MM.1S (cell line): ENCODE measurements at regions not wholly inside any gene's neighbourhood (a gene's known extent, or its start where the extent isn't known, plus 50 kb on each side); places are given as distances from the start of the nearest gene placed in this dataset.
A peak's percentile ranks its signal among the peaks of the same experiment; 100 is the strongest.

Experiments
- DNase-seq: peaks from one replicate; pipeline ENCODE4 v3.0.0-alpha.2; 2015
- H2AFZ ChIP-seq: fragments of 300-600 bp; sonication (generic); 2 replicates; pipeline ENCODE4 v1.6.0; 2016; ENCODE audit warnings: antibody characterized with exemption, low read length
- H3F3A ChIP-seq: fragments of 300-600 bp; sonication (generic); 2 replicates; pipeline ENCODE4 v1.6.1; 2016; ENCODE audit warnings: mild to moderate bottlenecking, antibody characterized with exemption, low read length, moderate library complexity, mixed read lengths; ENCODE audit not compliant: insufficient read depth
- H3K27ac ChIP-seq: fragments of 300-600 bp; sonication (generic); 2 replicates; pipeline ENCODE4 v1.5.1; 2016; ENCODE audit warnings: mild to moderate bottlenecking, low read length
- H3K27me3 ChIP-seq: fragments of 300-600 bp; sonication (generic); replicated peaks from 2 replicates; pipeline ENCODE4 v1.6.0; 2016; ENCODE audit warnings: low read length; ENCODE audit not compliant: insufficient read depth
- H3K36me3 ChIP-seq: fragments of 300-600 bp; sonication (generic); replicated peaks from 2 replicates; pipeline ENCODE4 v1.6.1; 2016; ENCODE audit warnings: mild to moderate bottlenecking, low read length, mixed read lengths; ENCODE audit not compliant: insufficient read depth
- H3K4me1 ChIP-seq: fragments of 300-600 bp; sonication (generic); 2 replicates; pipeline ENCODE4 v1.6.1; 2016; ENCODE audit warnings: low read length, mixed read lengths
- H3K4me2 ChIP-seq: fragments of 300-600 bp; sonication (generic); 2 replicates; pipeline ENCODE4 v1.6.0; 2016; ENCODE audit warnings: low read depth, low read length
- H3K4me3 ChIP-seq: fragments of 300-600 bp; sonication (generic); 2 replicates; pipeline ENCODE4 v1.5.1; 2016; ENCODE audit warnings: low read length, mixed read lengths
- H3K79me2 ChIP-seq: fragments of 300-600 bp; sonication (generic); 2 replicates; pipeline ENCODE4 v1.6.1; 2016; ENCODE audit warnings: mixed run types, low read length, mixed read lengths
- H3K9ac ChIP-seq: fragments of 300-600 bp; sonication (generic); 2 replicates; pipeline ENCODE4 v1.6.1; 2016; ENCODE audit warnings: low read length, mixed read lengths
- H3K9me2 ChIP-seq: fragments of 300-600 bp; sonication (generic); replicated peaks from 2 replicates; pipeline ENCODE4 v1.6.1; 2016; ENCODE audit warnings: mild to moderate bottlenecking, low read length, mixed read lengths; ENCODE audit not compliant: insufficient read depth
- H3K9me3 ChIP-seq: fragments of 300-600 bp; sonication (generic); replicated peaks from 2 replicates; pipeline ENCODE4 v1.6.1; 2016; ENCODE audit warnings: mild to moderate bottlenecking, low read length, mixed read lengths; ENCODE audit not compliant: insufficient read depth
- H4K20me1 ChIP-seq: fragments of 300-600 bp; sonication (generic); 2 replicates; pipeline ENCODE4 v1.6.1; 2016; ENCODE audit warnings: mild to moderate bottlenecking, low read length, moderate library complexity, mixed read lengths; ENCODE audit not compliant: insufficient read depth
- CTCF ChIP-seq: fragments of 300-600 bp; sonication (generic); IDR thresholded peaks from 2 replicates; pipeline ENCODE4 v1.5.1; 2016; ENCODE audit warnings: antibody characterized with exemption, low read length, mixed read lengths
- EZH2 ChIP-seq: fragments of 300-600 bp; sonication (generic); optimal IDR thresholded peaks from 2 replicates; pipeline ENCODE3; 2017; ENCODE audit warnings: low read depth, mild to moderate bottlenecking, antibody characterized with exemption, low read length, mixed read lengths
- EZH2phosphoT487 ChIP-seq: fragments of 300-600 bp; sonication (generic); IDR thresholded peaks from 2 replicates; pipeline ENCODE4 v1.6.1; 2018; ENCODE audit warnings: antibody characterized with exemption, low read length

DNA sequence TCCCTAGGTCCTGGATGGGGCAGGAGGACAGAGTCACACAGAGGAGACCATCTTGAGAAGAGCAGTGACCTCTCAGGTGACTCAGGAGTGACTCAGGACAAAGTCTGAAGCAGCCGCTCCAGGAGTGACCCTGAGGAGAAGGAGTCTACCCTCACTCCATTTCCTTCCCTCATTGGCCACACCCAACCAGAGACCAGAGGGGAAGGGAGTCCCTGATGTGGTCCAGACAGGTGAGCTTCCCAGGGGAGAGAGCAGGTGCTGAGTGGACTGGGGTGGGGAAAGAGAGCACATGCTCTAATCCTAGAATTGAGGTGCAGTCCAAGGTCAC lies 75.5 kb upstream of the MEDAG start:
- TF ChIP-seq EZH2phosphoT487: no peak
- no peak for TF ChIP-seq CTCF
- TF ChIP-seq EZH2: no peak
- Histone ChIP-seq H4K20me1 (no peaks in the 10 kb centered on the region), H3K4me1 (no peaks in the 10 kb centered on the region), H3K4me2 (no peak overlapping the region), H3K9me2 (no peaks in the 10 kb centered on the region), H3K27me3 (no peaks in the 10 kb centered on the region), H3K4me3 (no peak overlapping the region), H3K36me3 (no peaks in the 10 kb centered on the region), H3K9me3 (no peaks in the 10 kb centered on the region), H3K27ac (no peak overlapping the region), H3K79me2 (no peaks in the 10 kb centered on the region), H3K9ac (no peak overlapping the region), H3F3A (no peaks in the 10 kb centered on the region), H2AFZ (no peak overlapping the region)
- DNase-seq: no peak

- Histone ChIP-seq H3K27ac (no peak overlapping the region), H2AFZ (0 out of 2 replicates have a peak overlapping the region, but pooled peaks have one; percentile 35), H3K4me1 (no peaks in the 10 kb centered on the region), H4K20me1 (no peaks in the 10 kb centered on the region), H3K27me3 (no peaks in the 10 kb centered on the region), H3K4me2 (no peak overlapping the region), H3K36me3 (no peaks in the 10 kb centered on the region), H3K9me3 (no peaks in the 10 kb centered on the region), H3K4me3 (no peak overlapping the region), H3K79me2 (no peaks in the 10 kb centered on the region), H3K9me2 (no peaks in the 10 kb centered on the region), H3F3A (no peaks in the 10 kb centered on the region), H3K9ac (no peak overlapping the region)
- TF ChIP-seq CTCF: no peak
- TF ChIP-seq EZH2phosphoT487: no peak
- TF ChIP-seq EZH2: no peak
- DNase-seq: no peak
Observed at GRCh38 chr13:30831515-30831914, 74.6 kb upstream of the MEDAG start.

- DNase-seq: no peak
- Histone ChIP-seq H3K27me3 (no peaks in the 10 kb centered on the region), H3K4me1 (no peaks in the 10 kb centered on the region), H3K9me2 (no peaks in the 10 kb centered on the region), H3K9me3 (no peaks in the 10 kb centered on the region), H3F3A (no peaks in the 10 kb centered on the region), H3K36me3 (no peaks in the 10 kb centered on the region), H4K20me1 (no peaks in the 10 kb centered on the region), H2AFZ (no peak overlapping the region), H3K27ac (no peak overlapping the region), H3K4me3 (no peak overlapping the region), H3K79me2 (no peaks in the 10 kb centered on the region), H3K9ac (no peak overlapping the region), H3K4me2 (no peak overlapping the region)
- no peak for TF ChIP-seq EZH2phosphoT487
- TF ChIP-seq CTCF: no peak
- TF ChIP-seq EZH2: no peak
Observed at GRCh38 chr13:30832377-30832776, 73.7 kb upstream of the MEDAG start.

DNA sequence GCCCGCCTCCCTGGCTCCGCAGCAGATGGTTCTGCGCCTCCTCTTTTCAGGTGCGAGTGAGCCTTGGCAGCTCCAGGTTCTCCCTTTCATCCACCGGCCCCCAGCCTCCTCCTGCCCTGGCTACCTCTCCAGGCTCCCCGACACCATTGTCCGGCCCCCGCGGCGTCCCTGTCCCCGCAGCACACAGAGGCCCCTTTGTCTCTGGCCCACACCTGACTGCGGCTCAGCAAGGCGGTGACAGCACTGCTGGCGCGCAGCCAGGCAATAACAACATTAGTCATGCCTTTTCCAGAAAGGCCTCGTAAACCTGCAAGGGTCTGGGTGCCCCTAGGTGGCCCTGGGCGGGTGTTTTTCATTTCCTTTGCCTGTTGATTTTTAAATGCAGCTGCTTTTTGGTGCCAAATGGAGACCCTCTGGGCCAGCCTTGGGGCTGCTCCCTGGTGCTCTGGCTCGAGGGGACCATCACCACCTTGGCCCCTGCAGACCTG lies 73.2 kb upstream of the MEDAG start:
- Histone ChIP-seq H3K27ac (no peak overlapping the region), H3K4me2 (no peak overlapping the region), H4K20me1 (no peaks in the 10 kb centered on the region), H3K79me2 (no peaks in the 10 kb centered on the region), H3K36me3 (no peaks in the 10 kb centered on the region), H3K9ac (no peak overlapping the region), H3K4me3 (no peak overlapping the region), H3K9me2 (no peaks in the 10 kb centered on the region), H3K9me3 (no peaks in the 10 kb centered on the region), H2AFZ (no peak overlapping the region), H3K27me3 (no peaks in the 10 kb centered on the region), H3F3A (no peaks in the 10 kb centered on the region), H3K4me1 (no peaks in the 10 kb centered on the region)
- no peak for TF ChIP-seq EZH2phosphoT487
- no peak for TF ChIP-seq CTCF
- TF ChIP-seq EZH2: no peak
- DNase-seq: no peak
